ENCODE measurements at regions not wholly inside any gene's neighbourhood (a gene's known extent, or its start where the extent isn't known, plus 50 kb on each side); places are given as distances from the start of the nearest gene placed in this dataset.

GRCh38 chr2:105641389-105641811 lies 103.3 kb upstream of the NCK2 start:
- no peak overlapping the region for H3K4me3 ChIP-seq (ENCODE audit: low read depth, low read length)
- no peak for TF ChIP-seq POLR2A (IDR thresholded peaks at IDR 0.05; ENCODE audit: extremely low read depth, insufficient read length)
- no peak for TF ChIP-seq CTCF (IDR thresholded peaks at IDR 0.05; ENCODE audit: low read depth, low read length)
- TF ChIP-seq MAX (IDR thresholded peaks at IDR 0.05; ENCODE audit: low read depth, low read length), result no peak
- TF ChIP-seq MYC (IDR thresholded peaks at IDR 0.05; ENCODE audit: low read depth, low read length), result no peak
- DNase-seq (ENCODE audit: low read depth), result no peak

- no peak overlapping the region for H3K4me3 ChIP-seq (ENCODE audit: low read depth, low read length)
- no peak for TF ChIP-seq MYC (IDR thresholded peaks at IDR 0.05; ENCODE audit: low read depth, low read length)
- TF ChIP-seq MAX (IDR thresholded peaks at IDR 0.05; ENCODE audit: low read depth, low read length), result no peak
- TF ChIP-seq POLR2A (IDR thresholded peaks at IDR 0.05; ENCODE audit: extremely low read depth, insufficient read length), result no peak
- no peak for TF ChIP-seq CTCF (IDR thresholded peaks at IDR 0.05; ENCODE audit: low read depth, low read length)
- DNase-seq (ENCODE audit: low read depth), result no peak
Observed at GRCh38 chr2:105640246-105640645, 104.5 kb upstream of the NCK2 start.

- no peak for TF ChIP-seq MAX (IDR thresholded peaks at IDR 0.05; ENCODE audit: low read depth, low read length)
- no peak for TF ChIP-seq POLR2A (IDR thresholded peaks at IDR 0.05; ENCODE audit: extremely low read depth, insufficient read length)
- TF ChIP-seq CTCF (IDR thresholded peaks at IDR 0.05; ENCODE audit: low read depth, low read length), result no peak
- no peak for TF ChIP-seq MYC (IDR thresholded peaks at IDR 0.05; ENCODE audit: low read depth, low read length)
- no peak for DNase-seq (ENCODE audit: low read depth)
- H3K4me3 ChIP-seq (ENCODE audit: low read depth, low read length), result no peak overlapping the region
Observed at GRCh38 chr2:105636109-105636740, 108.5 kb upstream of the NCK2 start.

- H3K4me3 ChIP-seq (ENCODE audit: low read depth, low read length), result no peak overlapping the region
- TF ChIP-seq CTCF (IDR thresholded peaks at IDR 0.05; ENCODE audit: low read depth, low read length) (no peak), MAX (IDR thresholded peaks at IDR 0.05; ENCODE audit: low read depth, low read length) (no peak), MYC (IDR thresholded peaks at IDR 0.05; ENCODE audit: low read depth, low read length) (no peak), POLR2A (IDR thresholded peaks at IDR 0.05; ENCODE audit: extremely low read depth, insufficient read length) (no peak)
- no peak for DNase-seq (ENCODE audit: low read depth)
Observed at GRCh38 chr2:105635564-105635963, 109.1 kb upstream of the NCK2 start.

GRCh38 chr2:105634198-105634597 lies 110.5 kb upstream of the NCK2 start:
- TF ChIP-seq CTCF (IDR thresholded peaks at IDR 0.05; ENCODE audit: low read depth, low read length) (no peak), MYC (IDR thresholded peaks at IDR 0.05; ENCODE audit: low read depth, low read length) (no peak), MAX (IDR thresholded peaks at IDR 0.05; ENCODE audit: low read depth, low read length) (no peak), POLR2A (IDR thresholded peaks at IDR 0.05; ENCODE audit: extremely low read depth, insufficient read length) (no peak)
- no peak overlapping the region for H3K4me3 ChIP-seq (ENCODE audit: low read depth, low read length)
- DNase-seq (ENCODE audit: low read depth), result no peak

Measured in NB4 (cell line).